ENCODE measurements at regions not wholly inside any gene's neighbourhood (a gene's known extent, or its start where the extent isn't known, plus 50 kb on each side); places are given as distances from the start of the nearest gene placed in this dataset.

DNA sequence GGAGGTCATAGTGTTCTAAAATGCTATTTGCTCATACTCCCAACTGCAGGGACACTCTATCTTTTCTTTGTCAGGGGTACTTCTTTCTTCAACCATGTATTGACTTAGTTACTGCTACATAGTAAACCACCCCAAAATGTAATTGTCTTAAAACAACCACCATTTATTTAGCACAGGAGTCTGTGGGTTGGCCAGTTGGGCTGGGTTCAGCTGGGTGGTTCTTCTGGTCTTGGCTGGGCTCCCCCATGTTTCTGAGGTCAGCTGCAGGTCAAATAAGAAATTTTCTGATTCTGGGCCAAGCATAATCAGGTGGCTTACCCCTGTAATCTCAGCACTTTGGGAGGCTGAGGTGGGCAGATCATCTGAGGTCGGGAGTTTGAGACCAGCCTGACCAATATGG, 220.0 kb upstream of the BTBD3 start:
- WGBS, 2 donors = 96 to 100% methylated on average over 1 of the region's 1 CpG
- Histone ChIP-seq H3K36me3 (no peaks in the 10 kb centered on the region), H3K9me3 (peaks cover 0 to 13% (median 0%) of the 10 kb centered on the region in 11 donors), H3K27ac (no peak overlapping the region), H3K27me3 (no peaks in the 10 kb centered on the region), H3K4me3 (no peak overlapping the region), H3K4me1 (peaks cover 0 to 8% (median 0%) of the 10 kb centered on the region in 9 donors)
- no peak for TF ChIP-seq CTCF (IDR thresholded peaks at IDR 0.05)
- ATAC-seq (no peak), DNase-seq (no peak)
- intact Hi-C loops (cut with DNase I) = no loop called here

GRCh38 chr20:11698124-11698523, 219.6 kb upstream of the BTBD3 start:
- no peaks in the 10 kb centered on the region for H3K36me3 ChIP-seq
- H3K27me3 ChIP-seq = no peaks in the 10 kb centered on the region
- no peak for DNase-seq
- peaks cover 0 to 13% (median 0%) of the 10 kb centered on the region in 11 donors for H3K9me3 ChIP-seq
- TF ChIP-seq CTCF (IDR thresholded peaks at IDR 0.05) = no peak
- H3K27ac ChIP-seq = no peak overlapping the region
- no peak overlapping the region for H3K4me3 ChIP-seq
- H3K4me1 ChIP-seq = peaks cover 0 to 3% (median 0%) of the 10 kb centered on the region in 9 donors
- intact Hi-C loops (cut with DNase I) = no loop called here
- ATAC-seq = no peak

GRCh38 chr20:11700831-11701230, 216.9 kb upstream of the BTBD3 start:
- ATAC-seq = no peak
- Histone ChIP-seq H3K4me3 (no peak overlapping the region), H3K9me3 (peaks cover 0 to 13% (median 0%) of the 10 kb centered on the region in 11 donors), H3K36me3 (no peaks in the 10 kb centered on the region), H3K27ac (no peak overlapping the region), H3K27me3 (peaks cover 0 to 4% (median 0%) of the 10 kb centered on the region in 7 donors), H3K4me1 (no peaks in the 10 kb centered on the region)
- intact Hi-C loops (cut with DNase I) = no loop called here
- no peak for TF ChIP-seq CTCF (IDR thresholded peaks at IDR 0.05)
- DNase-seq = no peak
- WGBS, 2 donors = 70 to 77% methylated on average over 5 of the region's 5 CpGs

GRCh38 chr20:11702721-11703518, 214.8 kb upstream of the BTBD3 start:
- intact Hi-C loops (cut with DNase I) = no loop called here
- Histone ChIP-seq H3K4me3 (no peak overlapping the region), H3K9me3 (peaks cover 0 to 7% (median 0%) of the 10 kb centered on the region in 11 donors), H3K27ac (no peak overlapping the region), H3K4me1 (no peaks in the 10 kb centered on the region), H3K27me3 (peaks cover 0 to 4% (median 0%) of the 10 kb centered on the region in 7 donors), H3K36me3 (no peaks in the 10 kb centered on the region)
- no peak for ATAC-seq
- DNase-seq = no peak
- 83 to 86% methylated on average over 2 of the region's 2 CpGs for WGBS, 2 donors
- no peak for TF ChIP-seq CTCF (IDR thresholded peaks at IDR 0.05)
